ENCODE measurements at regions not wholly inside any gene's neighbourhood (a gene's known extent, or its start where the extent isn't known, plus 50 kb on each side); places are given as distances from the start of the nearest gene placed in this dataset.

- H3K9me3 ChIP-seq (ENCODE audit: control insufficient read depth, insufficient read depth, low read depth, low read length) = no peaks in the 10 kb centered on the region
- H3K4me1 ChIP-seq (ENCODE audit: control insufficient read depth, insufficient read depth, low read length) = no peaks in the 10 kb centered on the region
- no peak overlapping the region for H3K4me3 ChIP-seq (ENCODE audit: low read depth, low read length)
- H3K36me3 ChIP-seq (ENCODE audit: control insufficient read depth in 2 of 2, insufficient read depth in 1 of 2, low read length in 2 of 2) = no peaks in the 10 kb centered on the region
- POLR2A ChIA-PET = no interaction called here
- CTCF ChIA-PET = interaction anchor here (0.6 kb wide), 1 partner anchor 50 kb away, joined by 3 read pairs; no protein-coding TSS in a partner anchor
- H3K27ac ChIP-seq (ENCODE audit: extremely low read depth, low read depth, low read length) = no peak overlapping the region
- TF ChIP-seq ZNF148 (tag by site-specific recombination; IDR thresholded peaks at IDR 0.05; ENCODE audit: borderline replicate concordance) = no peak
- TF ChIP-seq, protein P1, sequence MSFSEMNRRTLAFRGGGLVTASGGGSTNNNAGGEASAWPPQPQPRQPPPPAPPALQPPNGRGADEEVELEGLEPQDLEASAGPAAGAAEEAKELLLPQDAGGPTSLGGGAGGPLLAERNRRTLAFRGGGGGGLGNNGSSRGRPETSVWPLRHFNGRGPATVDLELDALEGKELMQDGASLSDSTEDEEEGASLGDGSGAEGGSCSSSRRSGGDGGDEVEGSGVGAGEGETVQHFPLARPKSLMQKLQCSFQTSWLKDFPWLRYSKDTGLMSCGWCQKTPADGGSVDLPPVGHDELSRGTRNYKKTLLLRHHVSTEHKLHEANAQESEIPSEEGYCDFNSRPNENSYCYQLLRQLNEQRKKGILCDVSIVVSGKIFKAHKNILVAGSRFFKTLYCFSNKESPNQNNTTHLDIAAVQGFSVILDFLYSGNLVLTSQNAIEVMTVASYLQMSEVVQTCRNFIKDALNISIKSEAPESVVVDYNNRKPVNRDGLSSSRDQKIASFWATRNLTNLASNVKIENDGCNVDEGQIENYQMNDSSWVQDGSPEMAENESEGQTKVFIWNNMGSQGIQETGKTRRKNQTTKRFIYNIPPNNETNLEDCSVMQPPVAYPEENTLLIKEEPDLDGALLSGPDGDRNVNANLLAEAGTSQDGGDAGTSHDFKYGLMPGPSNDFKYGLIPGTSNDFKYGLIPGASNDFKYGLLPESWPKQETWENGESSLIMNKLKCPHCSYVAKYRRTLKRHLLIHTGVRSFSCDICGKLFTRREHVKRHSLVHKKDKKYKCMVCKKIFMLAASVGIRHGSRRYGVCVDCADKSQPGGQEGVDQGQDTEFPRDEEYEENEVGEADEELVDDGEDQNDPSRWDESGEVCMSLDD (tag by site-specific recombination; IDR thresholded peaks at IDR 0.05) = no peak
- TF ChIP-seq BCL11A (tag by site-specific recombination; IDR thresholded peaks at IDR 0.05; ENCODE audit: low read depth) = no peak
- TF ChIP-seq ZXDB (tag by site-specific recombination; IDR thresholded peaks at IDR 0.05) = no peak
- TF ChIP-seq ZNF133 (tag by site-specific recombination; IDR thresholded peaks at IDR 0.05) = no peak
- no peak for TF ChIP-seq YY1 (tag by site-specific recombination; IDR thresholded peaks at IDR 0.05)
- no peak for TF ChIP-seq ZNF623 (tag by site-specific recombination; IDR thresholded peaks at IDR 0.05)
- TF ChIP-seq ZNF530 (tag by site-specific recombination; IDR thresholded peaks at IDR 0.05; ENCODE audit: low read depth) = no peak
- TF ChIP-seq ZSCAN16 (tag by site-specific recombination; IDR thresholded peaks at IDR 0.05) = no peak
- no peak for TF ChIP-seq ZNF701 (tag by site-specific recombination; IDR thresholded peaks at IDR 0.05)
- no peak for TF ChIP-seq SCRT2 (tag by site-specific recombination; IDR thresholded peaks at IDR 0.05)
- TF ChIP-seq ZNF157 (tag by site-specific recombination; IDR thresholded peaks at IDR 0.05) = no peak
- TF ChIP-seq ZBTB20 (tag by site-specific recombination; IDR thresholded peaks at IDR 0.05) = no peak
- TF ChIP-seq ZNF138 (tag by site-specific recombination; IDR thresholded peaks at IDR 0.05; ENCODE audit: borderline replicate concordance) = no peak
- no peak for TF ChIP-seq ZBTB8A (tag by site-specific recombination; IDR thresholded peaks at IDR 0.05)
Measured at GRCh38 chr13:82506805-82507414, 1375.4 kb downstream of the SLITRK1 start.

DNA sequence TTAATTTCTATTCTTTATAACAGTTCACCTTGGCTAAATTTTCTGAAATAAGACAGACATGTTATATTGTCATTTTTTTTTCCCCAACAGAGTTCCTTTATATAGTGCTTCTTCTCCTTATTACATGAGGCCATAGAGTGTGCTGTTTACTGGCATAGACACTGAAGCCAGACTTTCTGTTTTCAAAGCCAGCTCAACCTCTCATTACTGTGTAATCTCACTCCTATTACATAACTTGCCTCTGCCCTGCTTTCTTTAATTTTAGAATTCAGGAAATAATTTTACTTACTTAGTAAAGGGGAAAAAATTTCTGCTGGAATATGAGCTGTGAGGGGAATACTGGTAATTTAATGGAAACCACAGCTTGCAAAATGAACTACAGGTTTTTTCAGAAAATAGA is 1380.4 kb downstream of the SLITRK1 start:
- H3K36me3 ChIP-seq (ENCODE audit: control insufficient read depth in 2 of 2, insufficient read depth in 1 of 2, low read length in 2 of 2) = no peaks in the 10 kb centered on the region
- POLR2A ChIA-PET = no interaction called here
- no peak overlapping the region for H3K4me3 ChIP-seq (ENCODE audit: low read depth, low read length)
- CTCF ChIA-PET = no interaction called here
- H3K4me1 ChIP-seq (ENCODE audit: control insufficient read depth, insufficient read depth, low read length) = no peaks in the 10 kb centered on the region
- TF ChIP-seq, protein P2, sequence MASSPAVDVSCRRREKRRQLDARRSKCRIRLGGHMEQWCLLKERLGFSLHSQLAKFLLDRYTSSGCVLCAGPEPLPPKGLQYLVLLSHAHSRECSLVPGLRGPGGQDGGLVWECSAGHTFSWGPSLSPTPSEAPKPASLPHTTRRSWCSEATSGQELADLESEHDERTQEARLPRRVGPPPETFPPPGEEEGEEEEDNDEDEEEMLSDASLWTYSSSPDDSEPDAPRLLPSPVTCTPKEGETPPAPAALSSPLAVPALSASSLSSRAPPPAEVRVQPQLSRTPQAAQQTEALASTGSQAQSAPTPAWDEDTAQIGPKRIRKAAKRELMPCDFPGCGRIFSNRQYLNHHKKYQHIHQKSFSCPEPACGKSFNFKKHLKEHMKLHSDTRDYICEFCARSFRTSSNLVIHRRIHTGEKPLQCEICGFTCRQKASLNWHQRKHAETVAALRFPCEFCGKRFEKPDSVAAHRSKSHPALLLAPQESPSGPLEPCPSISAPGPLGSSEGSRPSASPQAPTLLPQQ (tag by site-specific recombination; IDR thresholded peaks at IDR 0.05) = no peak
- TF ChIP-seq SP2 (tag by site-specific recombination; IDR thresholded peaks at IDR 0.05) = no peak
- TF ChIP-seq ZNF660 (tag by site-specific recombination; IDR thresholded peaks at IDR 0.05) = no peak
- no peaks in the 10 kb centered on the region for H3K9me3 ChIP-seq (ENCODE audit: control insufficient read depth, insufficient read depth, low read depth, low read length)
- no peak overlapping the region for H3K27ac ChIP-seq (ENCODE audit: extremely low read depth, low read depth, low read length)
